HEK293 (cell line): ENCODE measurements at regions not wholly inside any gene's neighbourhood (a gene's known extent, or its start where the extent isn't known, plus 50 kb on each side); places are given as distances from the start of the nearest gene placed in this dataset.

Experiments used
- CTCF ChIA-PET: fragments of 350-600 bp; formaldehyde crosslinking; extraction: SDS; loops from one replicate; lab custom pipeline; 2021; ENCODE audit warnings: antibody characterized with exemption; lab: Yijun Ruan, JAX
- POLR2A ChIA-PET: fragments of 300-600 bp; formaldehyde crosslinking; extraction: SDS; loops from one replicate; lab custom pipeline; 2020; ENCODE audit warnings: antibody characterized with exemption, inconsistent platforms; lab: Yijun Ruan, JAX
- H3K27ac ChIP-seq: fragments of 200-500 bp; sonication (Bioruptor generic); 2 replicates; pipeline ENCODE4 v1.5.1; 2014; ENCODE audit warnings: low read depth, low read length, control low read depth, inconsistent platforms; ENCODE audit errors: extremely low read depth
- H3K36me3 ChIP-seq, 2 experiments: fragments of 200-500 bp in 1 of 2; sonication (Bioruptor generic) in 1 of 2; 1 replicate in 1 of 2; 2 replicates in 1 of 2; pipeline ENCODE4 v1.5.1; 2014 to 2017; ENCODE audit warnings: inconsistent platforms in 2 of 2, low read length in 2 of 2; ENCODE audit not compliant: control insufficient read depth in 2 of 2, insufficient read depth in 1 of 2
- H3K4me1 ChIP-seq: fragments of 200-500 bp; sonication (Bioruptor generic); 2 replicates; pipeline ENCODE4 v1.5.1; 2014; ENCODE audit warnings: mild to moderate bottlenecking, low read length, inconsistent platforms; ENCODE audit not compliant: control insufficient read depth, insufficient read depth
- H3K4me3 ChIP-seq: 2 replicates; pipeline ENCODE4 v1.5.1; 2011; ENCODE audit warnings: low read depth, mild to moderate bottlenecking, control low read depth, low read length, moderate library complexity
- H3K9me3 ChIP-seq: fragments of 200-500 bp; sonication (Bioruptor generic); 2 replicates; pipeline ENCODE4 v1.5.1; 2014; ENCODE audit warnings: low read depth, low read length, inconsistent platforms; ENCODE audit not compliant: control insufficient read depth, insufficient read depth
- HOXD13 ChIP-seq: sonication (generic); formaldehyde crosslinking; IDR thresholded peaks from 2 replicates; pipeline ENCODE4 v1.8.0; 2022; ENCODE audit warnings: missing genetic modification reagents, borderline replicate concordance
- PRDM1 ChIP-seq: fragments of 450-650 bp; formaldehyde crosslinking; IDR thresholded peaks from 2 replicates; pipeline ENCODE4; 2016; ENCODE audit warnings: missing biosample characterization, missing genetic modification characterization
- ZNF223 ChIP-seq: fragments of 450-650 bp; formaldehyde crosslinking; IDR thresholded peaks from 2 replicates; pipeline ENCODE4 v1.5.1; 2016; ENCODE audit warnings: missing biosample characterization, missing genetic modification characterization
- ZNF426 ChIP-seq: fragments of 450-650 bp; formaldehyde crosslinking; IDR thresholded peaks from 2 replicates; pipeline ENCODE4 v1.5.1; 2017; ENCODE audit warnings: missing biosample characterization, missing genetic modification characterization, mild to moderate bottlenecking, inconsistent platforms, moderate library complexity
- ZNF560 ChIP-seq: fragments of 450-650 bp; formaldehyde crosslinking; IDR thresholded peaks from 2 replicates; pipeline ENCODE4 v1.5.1; 2017; ENCODE audit warnings: missing biosample characterization, missing genetic modification characterization, borderline replicate concordance
- ZNF626 ChIP-seq: fragments of 450-650 bp; sonication (Bioruptor Pico); formaldehyde crosslinking; IDR thresholded peaks from 2 replicates; pipeline ENCODE4 v1.5.1; 2018; ENCODE audit warnings: missing biosample characterization, missing genetic modification characterization, inconsistent platforms
- ZNF843 ChIP-seq: fragments of 450-650 bp; formaldehyde crosslinking; IDR thresholded peaks from 2 replicates; pipeline ENCODE4 v1.5.1; 2016; ENCODE audit warnings: missing biosample characterization, missing genetic modification characterization
- ZSCAN16 ChIP-seq: fragments of 450-650 bp; formaldehyde crosslinking; IDR thresholded peaks from 2 replicates; pipeline ENCODE4 v1.5.1; 2016; ENCODE audit warnings: missing biosample characterization, missing genetic modification characterization
- ZSCAN30 ChIP-seq: fragments of 450-650 bp; IDR thresholded peaks from 2 replicates; pipeline ENCODE4 v1.5.1; 2018; ENCODE audit warnings: missing biosample characterization, mild to moderate bottlenecking, missing genetic modification characterization, moderate library complexity
- TF ChIP-seq, protein P1 (sequence below): fragments of 450-650 bp; formaldehyde crosslinking; conservative IDR thresholded peaks from 2 replicates; pipeline ENCODE4 v1.5.1; 2016; ENCODE audit warnings: low read depth, missing biosample characterization, missing genetic modification characterization
- TF ChIP-seq, protein P2 (sequence below): fragments of 450-650 bp; formaldehyde crosslinking; IDR thresholded peaks from 2 replicates; pipeline ENCODE4 v1.5.1; 2016; ENCODE audit warnings: missing biosample characterization, missing genetic modification characterization
- TF ChIP-seq, protein P3 (sequence below): fragments of 450-650 bp; formaldehyde crosslinking; IDR thresholded peaks from 2 replicates; pipeline ENCODE4 v1.5.1; 2016; ENCODE audit warnings: missing biosample characterization, missing genetic modification characterization
- TF ChIP-seq, protein P4 (sequence below): fragments of 450-650 bp; formaldehyde crosslinking; IDR thresholded peaks from 2 replicates; pipeline ENCODE4 v1.5.1; 2016; ENCODE audit warnings: missing biosample characterization, missing genetic modification characterization
- TF ChIP-seq, protein P5 (sequence below): fragments of 450-650 bp; formaldehyde crosslinking; IDR thresholded peaks from 2 replicates; pipeline ENCODE4 v1.5.1; 2016; ENCODE audit warnings: missing biosample characterization, missing genetic modification characterization

DNA sequence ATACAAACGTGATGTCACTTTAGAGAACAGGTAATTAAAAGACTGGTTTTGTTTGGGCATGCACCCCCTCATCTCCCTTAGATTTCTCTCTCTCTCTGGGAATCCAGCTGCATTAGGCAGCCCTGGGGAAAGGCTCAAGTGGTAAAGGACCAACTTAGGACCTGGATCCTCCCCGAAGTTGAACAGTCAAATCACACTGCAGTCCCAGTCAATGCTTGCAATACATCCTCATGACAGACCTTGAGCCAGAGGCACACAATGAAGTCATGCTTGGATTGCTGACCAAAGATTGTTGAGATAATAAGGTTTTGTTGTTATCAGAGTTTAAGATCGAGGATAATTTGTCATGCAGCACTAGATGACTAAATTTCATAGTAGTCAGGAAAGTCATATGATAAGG is 1285.8 kb upstream of the NCAM2 start:
- Histone ChIP-seq H3K4me3 (no peak overlapping the region), H3K9me3 (no peaks in the 10 kb centered on the region; the same call in 1 of the 2 replicates), H3K4me1 (no peaks in the 10 kb centered on the region), H3K27ac (no peak overlapping the region), H3K36me3 (no peaks in the 10 kb centered on the region)
- POLR2A ChIA-PET = no interaction called here
- CTCF ChIA-PET = no interaction called here
- TF ChIP-seq PRDM1 (tag by site-specific recombination) = no peak

DNA sequence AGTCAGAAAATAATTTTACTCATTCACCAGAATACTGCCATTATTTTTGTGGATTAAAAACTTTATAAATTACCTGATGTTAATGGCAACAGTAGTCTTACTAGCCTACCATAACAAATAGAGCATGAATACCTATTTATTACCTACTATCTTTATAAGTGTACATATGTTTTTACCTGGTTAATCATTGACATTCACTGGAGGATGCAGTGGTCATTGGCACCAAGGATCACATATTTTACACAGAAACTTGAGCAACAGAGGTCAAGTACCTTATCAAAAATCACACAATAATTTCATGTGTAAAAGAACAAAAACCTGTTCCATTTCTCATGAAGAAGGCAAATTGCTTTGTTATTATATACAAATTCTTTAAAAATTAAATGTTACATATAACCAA is 1284.9 kb upstream of the NCAM2 start:
- Histone ChIP-seq H3K4me1 (no peaks in the 10 kb centered on the region), H3K4me3 (no peak overlapping the region), H3K27ac (no peak overlapping the region), H3K36me3 (no peaks in the 10 kb centered on the region), H3K9me3 (no peaks in the 10 kb centered on the region; the same call in 1 of the 2 replicates)
- TF ChIP-seq, protein P1, sequence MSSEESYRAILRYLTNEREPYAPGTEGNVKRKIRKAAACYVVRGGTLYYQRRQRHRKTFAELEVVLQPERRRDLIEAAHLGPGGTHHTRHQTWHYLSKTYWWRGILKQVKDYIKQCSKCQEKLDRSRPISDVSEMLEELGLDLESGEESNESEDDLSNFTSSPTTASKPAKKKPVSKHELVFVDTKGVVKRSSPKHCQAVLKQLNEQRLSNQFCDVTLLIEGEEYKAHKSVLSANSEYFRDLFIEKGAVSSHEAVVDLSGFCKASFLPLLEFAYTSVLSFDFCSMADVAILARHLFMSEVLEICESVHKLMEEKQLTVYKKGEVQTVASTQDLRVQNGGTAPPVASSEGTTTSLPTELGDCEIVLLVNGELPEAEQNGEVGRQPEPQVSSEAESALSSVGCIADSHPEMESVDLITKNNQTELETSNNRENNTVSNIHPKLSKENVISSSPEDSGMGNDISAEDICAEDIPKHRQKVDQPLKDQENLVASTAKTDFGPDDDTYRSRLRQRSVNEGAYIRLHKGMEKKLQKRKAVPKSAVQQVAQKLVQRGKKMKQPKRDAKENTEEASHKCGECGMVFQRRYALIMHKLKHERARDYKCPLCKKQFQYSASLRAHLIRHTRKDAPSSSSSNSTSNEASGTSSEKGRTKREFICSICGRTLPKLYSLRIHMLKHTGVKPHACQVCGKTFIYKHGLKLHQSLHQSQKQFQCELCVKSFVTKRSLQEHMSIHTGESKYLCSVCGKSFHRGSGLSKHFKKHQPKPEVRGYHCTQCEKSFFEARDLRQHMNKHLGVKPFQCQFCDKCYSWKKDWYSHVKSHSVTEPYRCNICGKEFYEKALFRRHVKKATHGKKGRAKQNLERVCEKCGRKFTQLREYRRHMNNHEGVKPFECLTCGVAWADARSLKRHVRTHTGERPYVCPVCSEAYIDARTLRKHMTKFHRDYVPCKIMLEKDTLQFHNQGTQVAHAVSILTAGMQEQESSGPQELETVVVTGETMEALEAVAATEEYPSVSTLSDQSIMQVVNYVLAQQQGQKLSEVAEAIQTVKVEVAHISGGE (tag by site-specific recombination) = no peak
- TF ChIP-seq ZSCAN30 (tag by site-specific recombination) (no peak), ZNF843 (tag by site-specific recombination) (no peak), ZNF223 (tag by site-specific recombination) (no peak), HOXD13 (CRISPR knock-in tag) (no peak), ZNF626 (tag by site-specific recombination) (no peak), ZSCAN16 (tag by site-specific recombination) (no peak), ZNF426 (no peak), ZNF560 (tag by site-specific recombination) (no peak)
- TF ChIP-seq, protein P2, sequence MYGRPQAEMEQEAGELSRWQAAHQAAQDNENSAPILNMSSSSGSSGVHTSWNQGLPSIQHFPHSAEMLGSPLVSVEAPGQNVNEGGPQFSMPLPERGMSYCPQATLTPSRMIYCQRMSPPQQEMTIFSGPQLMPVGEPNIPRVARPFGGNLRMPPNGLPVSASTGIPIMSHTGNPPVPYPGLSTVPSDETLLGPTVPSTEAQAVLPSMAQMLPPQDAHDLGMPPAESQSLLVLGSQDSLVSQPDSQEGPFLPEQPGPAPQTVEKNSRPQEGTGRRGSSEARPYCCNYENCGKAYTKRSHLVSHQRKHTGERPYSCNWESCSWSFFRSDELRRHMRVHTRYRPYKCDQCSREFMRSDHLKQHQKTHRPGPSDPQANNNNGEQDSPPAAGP (tag by site-specific recombination) = no peak
- TF ChIP-seq, protein P3, sequence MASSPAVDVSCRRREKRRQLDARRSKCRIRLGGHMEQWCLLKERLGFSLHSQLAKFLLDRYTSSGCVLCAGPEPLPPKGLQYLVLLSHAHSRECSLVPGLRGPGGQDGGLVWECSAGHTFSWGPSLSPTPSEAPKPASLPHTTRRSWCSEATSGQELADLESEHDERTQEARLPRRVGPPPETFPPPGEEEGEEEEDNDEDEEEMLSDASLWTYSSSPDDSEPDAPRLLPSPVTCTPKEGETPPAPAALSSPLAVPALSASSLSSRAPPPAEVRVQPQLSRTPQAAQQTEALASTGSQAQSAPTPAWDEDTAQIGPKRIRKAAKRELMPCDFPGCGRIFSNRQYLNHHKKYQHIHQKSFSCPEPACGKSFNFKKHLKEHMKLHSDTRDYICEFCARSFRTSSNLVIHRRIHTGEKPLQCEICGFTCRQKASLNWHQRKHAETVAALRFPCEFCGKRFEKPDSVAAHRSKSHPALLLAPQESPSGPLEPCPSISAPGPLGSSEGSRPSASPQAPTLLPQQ (tag by site-specific recombination) = no peak
- TF ChIP-seq, protein P4, sequence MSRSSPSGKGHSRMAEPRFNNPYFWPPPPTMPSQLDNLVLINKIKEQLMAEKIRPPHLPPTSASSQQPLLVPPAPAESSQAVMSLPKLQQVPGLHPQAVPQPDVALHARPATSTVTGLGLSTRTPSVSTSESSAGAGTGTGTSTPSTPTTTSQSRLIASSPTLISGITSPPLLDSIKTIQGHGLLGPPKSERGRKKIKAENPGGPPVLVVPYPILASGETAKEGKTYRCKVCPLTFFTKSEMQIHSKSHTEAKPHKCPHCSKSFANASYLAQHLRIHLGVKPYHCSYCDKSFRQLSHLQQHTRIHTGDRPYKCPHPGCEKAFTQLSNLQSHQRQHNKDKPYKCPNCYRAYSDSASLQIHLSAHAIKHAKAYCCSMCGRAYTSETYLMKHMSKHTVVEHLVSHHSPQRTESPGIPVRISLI = no peak
- TF ChIP-seq, protein P5, sequence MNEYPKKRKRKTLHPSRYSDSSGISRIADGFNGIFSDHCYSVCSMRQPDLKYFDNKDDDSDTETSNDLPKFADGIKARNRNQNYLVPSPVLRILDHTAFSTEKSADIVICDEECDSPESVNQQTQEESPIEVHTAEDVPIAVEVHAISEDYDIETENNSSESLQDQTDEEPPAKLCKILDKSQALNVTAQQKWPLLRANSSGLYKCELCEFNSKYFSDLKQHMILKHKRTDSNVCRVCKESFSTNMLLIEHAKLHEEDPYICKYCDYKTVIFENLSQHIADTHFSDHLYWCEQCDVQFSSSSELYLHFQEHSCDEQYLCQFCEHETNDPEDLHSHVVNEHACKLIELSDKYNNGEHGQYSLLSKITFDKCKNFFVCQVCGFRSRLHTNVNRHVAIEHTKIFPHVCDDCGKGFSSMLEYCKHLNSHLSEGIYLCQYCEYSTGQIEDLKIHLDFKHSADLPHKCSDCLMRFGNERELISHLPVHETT = no peak
- ChIA-PET CTCF (no interaction called here), POLR2A (no interaction called here)
